OCI-LY7 (cell line): ENCODE measurements at regions not wholly inside any gene's neighbourhood (a gene's known extent, or its start where the extent isn't known, plus 50 kb on each side); places are given as distances from the start of the nearest gene placed in this dataset.

ENCODE experiments used
- EZH2phosphoT487 ChIP-seq: fragments of 200-600 bp; sonication (generic); IDR thresholded peaks from 2 replicates; pipeline ENCODE4 v1.6.1; 2018; ENCODE audit warnings: low read depth, borderline replicate concordance, mild to moderate bottlenecking, mixed run types, antibody characterized with exemption, low read length, moderate library complexity, mixed read lengths
- TF ChIP-seq, protein P1 (sequence below): fragments of 200-600 bp; sonication (generic); conservative IDR thresholded peaks from 2 replicates; pipeline ENCODE4 v1.5.1; 2014; ENCODE audit warnings: mild to moderate bottlenecking, antibody characterized with exemption, low read length, moderate library complexity, mixed read lengths

GRCh38 chr4:176383273-176384077 is 63.7 kb downstream of the SPCS3 start:
- TF ChIP-seq, protein P1, sequence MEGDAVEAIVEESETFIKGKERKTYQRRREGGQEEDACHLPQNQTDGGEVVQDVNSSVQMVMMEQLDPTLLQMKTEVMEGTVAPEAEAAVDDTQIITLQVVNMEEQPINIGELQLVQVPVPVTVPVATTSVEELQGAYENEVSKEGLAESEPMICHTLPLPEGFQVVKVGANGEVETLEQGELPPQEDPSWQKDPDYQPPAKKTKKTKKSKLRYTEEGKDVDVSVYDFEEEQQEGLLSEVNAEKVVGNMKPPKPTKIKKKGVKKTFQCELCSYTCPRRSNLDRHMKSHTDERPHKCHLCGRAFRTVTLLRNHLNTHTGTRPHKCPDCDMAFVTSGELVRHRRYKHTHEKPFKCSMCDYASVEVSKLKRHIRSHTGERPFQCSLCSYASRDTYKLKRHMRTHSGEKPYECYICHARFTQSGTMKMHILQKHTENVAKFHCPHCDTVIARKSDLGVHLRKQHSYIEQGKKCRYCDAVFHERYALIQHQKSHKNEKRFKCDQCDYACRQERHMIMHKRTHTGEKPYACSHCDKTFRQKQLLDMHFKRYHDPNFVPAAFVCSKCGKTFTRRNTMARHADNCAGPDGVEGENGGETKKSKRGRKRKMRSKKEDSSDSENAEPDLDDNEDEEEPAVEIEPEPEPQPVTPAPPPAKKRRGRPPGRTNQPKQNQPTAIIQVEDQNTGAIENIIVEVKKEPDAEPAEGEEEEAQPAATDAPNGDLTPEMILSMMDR, result no peak
- TF ChIP-seq EZH2phosphoT487, result no peak
